ENCODE measurements at regions not wholly inside any gene's neighbourhood (a gene's known extent, or its start where the extent isn't known, plus 50 kb on each side); places are given as distances from the start of the nearest gene placed in this dataset.
A peak's percentile ranks its signal among the peaks of the same experiment; 100 is the strongest.

- DNase-seq, result no peak
- H3K4me3 Mint-ChIP-seq (ENCODE audit: unreplicated experiment), result no peak overlapping the region
Observed at GRCh38 chr2:160976797-160977196, 183.4 kb upstream of the TANK start.

GRCh38 chr2:160977376-160977775, 182.9 kb upstream of the TANK start:
- Mint-ChIP-seq H3K4me3 (ENCODE audit: unreplicated experiment) (no peak overlapping the region), H3K9me3 (ENCODE audit: unreplicated experiment) (peaks cover 2% of the 10 kb centered on the region), H3K27me3 (ENCODE audit: unreplicated experiment) (no peaks in the 10 kb centered on the region), H3K27ac (ENCODE audit: unreplicated experiment) (no peak overlapping the region), H3K4me1 (ENCODE audit: low read depth, unreplicated experiment) (peaks cover 3% of the 10 kb centered on the region), H3K36me3 (ENCODE audit: unreplicated experiment) (no peaks in the 10 kb centered on the region)
- DNase-seq, result no peak
- TF ChIP-seq, protein P1, sequence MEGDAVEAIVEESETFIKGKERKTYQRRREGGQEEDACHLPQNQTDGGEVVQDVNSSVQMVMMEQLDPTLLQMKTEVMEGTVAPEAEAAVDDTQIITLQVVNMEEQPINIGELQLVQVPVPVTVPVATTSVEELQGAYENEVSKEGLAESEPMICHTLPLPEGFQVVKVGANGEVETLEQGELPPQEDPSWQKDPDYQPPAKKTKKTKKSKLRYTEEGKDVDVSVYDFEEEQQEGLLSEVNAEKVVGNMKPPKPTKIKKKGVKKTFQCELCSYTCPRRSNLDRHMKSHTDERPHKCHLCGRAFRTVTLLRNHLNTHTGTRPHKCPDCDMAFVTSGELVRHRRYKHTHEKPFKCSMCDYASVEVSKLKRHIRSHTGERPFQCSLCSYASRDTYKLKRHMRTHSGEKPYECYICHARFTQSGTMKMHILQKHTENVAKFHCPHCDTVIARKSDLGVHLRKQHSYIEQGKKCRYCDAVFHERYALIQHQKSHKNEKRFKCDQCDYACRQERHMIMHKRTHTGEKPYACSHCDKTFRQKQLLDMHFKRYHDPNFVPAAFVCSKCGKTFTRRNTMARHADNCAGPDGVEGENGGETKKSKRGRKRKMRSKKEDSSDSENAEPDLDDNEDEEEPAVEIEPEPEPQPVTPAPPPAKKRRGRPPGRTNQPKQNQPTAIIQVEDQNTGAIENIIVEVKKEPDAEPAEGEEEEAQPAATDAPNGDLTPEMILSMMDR (IDR thresholded peaks at IDR 0.05; ENCODE audit: partially characterized antibody, unreplicated experiment), result no peak

More at GRCh38 chr2:160976797-160977196, 183.4 kb upstream of the TANK start:
- Mint-ChIP-seq H3K4me1 (ENCODE audit: low read depth, unreplicated experiment) (peaks cover 3% of the 10 kb centered on the region), H3K36me3 (ENCODE audit: unreplicated experiment) (no peaks in the 10 kb centered on the region), H3K27me3 (ENCODE audit: unreplicated experiment) (no peaks in the 10 kb centered on the region), H3K9me3 (ENCODE audit: unreplicated experiment) (peaks cover 2% of the 10 kb centered on the region), H3K27ac (ENCODE audit: unreplicated experiment) (no peak overlapping the region)
- TF ChIP-seq, protein P1 (IDR thresholded peaks at IDR 0.05; ENCODE audit: partially characterized antibody, unreplicated experiment), result no peak

- TF ChIP-seq, protein P1 (IDR thresholded peaks at IDR 0.05; ENCODE audit: partially characterized antibody, unreplicated experiment), result no peak
- no peak overlapping the region for H3K27ac Mint-ChIP-seq (ENCODE audit: unreplicated experiment)
- no peaks in the 10 kb centered on the region for H3K27me3 Mint-ChIP-seq (ENCODE audit: unreplicated experiment)
- H3K36me3 Mint-ChIP-seq (ENCODE audit: unreplicated experiment), result no peaks in the 10 kb centered on the region
- peaks cover 3% of the 10 kb centered on the region for H3K4me1 Mint-ChIP-seq (ENCODE audit: low read depth, unreplicated experiment)
- no peak for DNase-seq
- peaks cover 2% of the 10 kb centered on the region for H3K9me3 Mint-ChIP-seq (ENCODE audit: unreplicated experiment)
- H3K4me3 Mint-ChIP-seq (ENCODE audit: unreplicated experiment), result no peak overlapping the region
Observed at GRCh38 chr2:160977854-160978253, 182.4 kb upstream of the TANK start.

DNA sequence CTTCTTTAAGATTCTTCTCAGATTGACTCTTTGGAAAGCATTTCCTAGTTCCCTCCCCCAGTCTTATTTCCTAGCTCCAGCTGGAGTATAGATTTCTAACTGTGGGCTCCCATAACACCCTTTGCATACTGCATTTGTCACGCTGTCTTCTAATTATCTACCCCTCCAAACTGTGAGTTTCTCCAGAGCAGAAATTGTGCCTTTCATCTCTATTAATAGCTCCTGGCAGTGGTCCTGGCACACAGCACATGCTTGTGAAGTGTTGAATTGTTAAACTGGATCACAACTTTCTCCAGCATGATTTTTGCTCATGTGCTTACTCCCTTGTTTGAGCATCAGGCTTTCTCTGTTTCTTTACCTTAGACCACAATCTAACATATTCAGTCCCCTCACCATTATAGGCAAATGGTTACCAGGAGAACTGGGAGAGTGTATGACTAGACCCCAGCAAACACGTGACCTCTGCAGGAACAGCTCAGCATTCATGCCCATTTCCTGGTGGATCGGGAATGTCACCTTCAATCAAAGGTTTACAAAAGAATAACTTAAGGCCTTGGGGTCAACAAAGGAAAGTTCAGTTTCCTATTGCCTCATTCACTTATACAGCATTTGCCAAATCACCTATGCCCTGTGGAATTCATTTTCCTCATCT, 175.7 kb upstream of the TANK start:
- no peaks in the 10 kb centered on the region for H3K27me3 Mint-ChIP-seq (ENCODE audit: unreplicated experiment)
- no peak for DNase-seq
- no peak overlapping the region for H3K27ac Mint-ChIP-seq (ENCODE audit: unreplicated experiment)
- TF ChIP-seq, protein P1 (IDR thresholded peaks at IDR 0.05; ENCODE audit: partially characterized antibody, unreplicated experiment), result no peak
- H3K9me3 Mint-ChIP-seq (ENCODE audit: unreplicated experiment), result peaks cover 4% of the 10 kb centered on the region
- H3K4me3 Mint-ChIP-seq (ENCODE audit: unreplicated experiment), result peak overlapping the region; percentile 1
- H3K4me1 Mint-ChIP-seq (ENCODE audit: low read depth, unreplicated experiment), result peaks cover 3% of the 10 kb centered on the region
- H3K36me3 Mint-ChIP-seq (ENCODE audit: unreplicated experiment), result no peaks in the 10 kb centered on the region

DNA sequence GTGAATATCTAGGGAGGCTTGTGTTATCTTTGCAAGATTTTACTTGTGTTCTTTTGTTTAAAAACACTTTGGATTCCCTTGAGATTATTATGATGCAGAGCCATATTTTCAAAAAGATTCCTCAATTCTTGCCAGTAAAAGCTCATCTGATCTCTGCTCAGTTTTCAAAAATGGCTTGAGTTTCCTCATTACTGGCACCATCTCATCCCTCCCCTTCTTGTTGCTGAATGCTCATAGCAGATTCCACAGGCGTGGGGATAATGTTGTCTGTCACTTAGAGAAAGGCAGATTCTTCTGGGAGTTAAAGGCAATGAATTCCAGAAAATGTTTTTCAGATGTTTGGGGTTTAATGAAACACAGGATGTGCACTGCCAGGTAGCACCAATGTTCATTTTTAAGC, 170.4 kb upstream of the TANK start:
- no peak for DNase-seq
- H3K4me1 Mint-ChIP-seq (ENCODE audit: low read depth, unreplicated experiment), result peaks cover 9% of the 10 kb centered on the region

More for the DNA sequence above, 170.4 kb upstream of the TANK start:
- no peak overlapping the region for H3K27ac Mint-ChIP-seq (ENCODE audit: unreplicated experiment)
- H3K4me3 Mint-ChIP-seq (ENCODE audit: unreplicated experiment), result no peak overlapping the region
- H3K36me3 Mint-ChIP-seq (ENCODE audit: unreplicated experiment), result no peaks in the 10 kb centered on the region
- TF ChIP-seq, protein P1 (IDR thresholded peaks at IDR 0.05; ENCODE audit: partially characterized antibody, unreplicated experiment), result no peak
- peaks cover 4% of the 10 kb centered on the region for H3K9me3 Mint-ChIP-seq (ENCODE audit: unreplicated experiment)
- no peaks in the 10 kb centered on the region for H3K27me3 Mint-ChIP-seq (ENCODE audit: unreplicated experiment)

All from glutamatergic neuron (in vitro differentiated cells).